Caki2 (cell line): ENCODE measurements at regions not wholly inside any gene's neighbourhood (a gene's known extent, or its start where the extent isn't known, plus 50 kb on each side); places are given as distances from the start of the nearest gene placed in this dataset.
"Not testable (repeated sequence)": the region's sequence is repeated elsewhere in the genome, so short reads cannot be mapped to it uniquely, and the experiment has no call there.

Experiments used
- DNase-seq: peaks from one replicate; pipeline ENCODE4 v3.0.0-alpha.2; 2015; ENCODE audit warnings: low read depth
- in situ Hi-C: cut with HindIII; loops from 2 replicates; pipeline ENCODE4 v1.10.0; 2016; ENCODE audit warnings: low sequenced_read_pairs, low pct_unique_long_range_greater_than_20kb, mixed read lengths

DNA sequence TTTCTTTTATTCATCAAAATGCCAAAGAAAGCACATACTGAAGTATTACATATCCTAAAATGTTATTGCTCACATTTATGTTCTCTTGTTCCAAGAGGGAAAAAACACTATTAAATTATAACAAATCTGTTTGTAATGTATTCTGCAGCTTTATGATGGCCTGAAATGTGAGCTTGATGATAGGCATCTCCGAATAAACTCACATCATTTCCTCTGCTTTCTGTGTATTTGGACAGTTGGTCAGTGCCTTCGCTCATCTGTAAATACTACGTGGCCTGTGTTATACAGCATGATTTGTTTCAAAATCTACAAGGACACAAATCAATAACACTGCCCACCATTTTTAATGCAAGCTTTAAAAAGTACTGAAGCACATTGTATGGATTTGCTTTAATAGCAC, 672.8 kb upstream of the SYT4 start:
- no peak for DNase-seq
- in situ Hi-C loops: no loop called here

DNA sequence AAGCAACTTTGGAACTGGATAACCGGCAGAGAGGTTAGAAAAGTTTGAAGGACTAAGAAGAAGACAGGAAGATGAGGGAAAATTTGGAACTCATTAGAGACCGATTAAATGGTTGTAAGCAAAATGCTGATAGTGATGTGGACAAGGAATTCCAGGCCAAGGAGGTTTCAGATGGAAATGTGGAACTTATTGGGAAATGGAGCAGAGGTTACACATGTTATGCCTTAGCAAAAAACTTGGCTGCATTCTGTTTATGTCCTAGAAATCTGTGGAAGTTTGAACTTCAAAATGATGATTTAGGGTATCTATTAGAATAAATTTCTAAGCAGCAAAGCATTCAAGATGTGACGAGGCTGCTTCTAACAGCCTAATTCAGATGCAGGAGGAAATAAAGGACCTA, 675.1 kb upstream of the SYT4 start:
- DNase-seq: no peak
- in situ Hi-C loops: no loop called here

DNA sequence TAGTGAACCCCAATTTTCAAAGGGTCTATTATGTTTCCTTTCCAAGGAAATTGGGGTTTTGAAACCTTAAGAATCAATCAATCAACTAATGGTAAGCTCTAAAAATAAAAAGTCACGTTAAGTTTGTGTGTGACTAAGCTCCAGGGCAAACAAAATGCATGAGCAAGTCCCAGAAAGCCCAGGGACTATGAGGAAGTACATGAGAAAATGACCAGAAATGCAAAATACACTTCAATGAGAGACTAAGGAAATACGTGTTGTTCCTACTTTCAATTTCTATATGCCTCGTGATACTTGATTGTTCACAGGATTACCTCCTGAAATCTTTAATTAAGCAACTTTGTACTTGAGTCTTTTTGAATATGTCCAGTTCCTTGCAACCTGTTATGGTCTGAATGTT, 684.4 kb upstream of the SYT4 start:
- in situ Hi-C loops: no loop called here

DNA sequence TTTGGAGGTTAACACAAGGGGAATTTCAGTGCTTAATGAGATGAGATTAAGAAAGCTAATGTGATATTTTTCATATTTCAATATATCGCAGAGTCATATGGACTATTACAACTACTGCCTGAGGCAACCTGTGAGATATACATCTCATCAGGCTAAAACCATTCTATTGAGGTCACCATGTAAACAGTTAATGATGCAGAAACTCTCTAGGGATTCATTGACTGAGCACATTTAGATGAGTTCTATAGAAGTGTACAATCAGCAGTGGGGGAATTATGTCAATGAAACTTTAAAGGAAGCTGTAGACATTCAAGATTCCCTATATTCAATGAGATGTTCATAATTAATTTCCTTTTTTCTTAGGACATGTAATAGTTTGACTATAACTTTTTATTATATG, 687.4 kb upstream of the SYT4 start:
- in situ Hi-C loops: no loop called here

More for the DNA sequence above, 684.4 kb upstream of the SYT4 start:
- DNase-seq: peak; percentile 6

DNA sequence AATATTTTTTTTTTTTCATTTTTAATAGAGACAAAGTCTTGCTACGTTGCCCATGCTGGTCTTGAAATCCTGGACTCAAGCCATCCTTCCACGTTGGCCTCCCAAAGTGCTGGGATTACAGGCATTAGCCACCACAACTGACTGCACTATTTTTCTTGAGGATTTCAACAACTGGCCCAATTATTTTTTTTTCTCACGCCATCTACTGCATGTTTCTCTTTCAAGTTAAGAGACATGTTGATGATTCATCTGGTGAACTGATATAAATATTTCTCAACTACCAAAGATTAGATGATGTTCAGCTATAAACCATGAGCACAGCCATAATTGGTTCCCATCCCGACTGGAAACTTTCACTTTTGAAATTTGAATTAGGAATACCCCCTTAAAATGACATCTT, 688.4 kb upstream of the SYT4 start:
- in situ Hi-C loops: no loop called here
- no peak for DNase-seq

More for the DNA sequence above, 687.4 kb upstream of the SYT4 start:
- DNase-seq: no peak

DNA sequence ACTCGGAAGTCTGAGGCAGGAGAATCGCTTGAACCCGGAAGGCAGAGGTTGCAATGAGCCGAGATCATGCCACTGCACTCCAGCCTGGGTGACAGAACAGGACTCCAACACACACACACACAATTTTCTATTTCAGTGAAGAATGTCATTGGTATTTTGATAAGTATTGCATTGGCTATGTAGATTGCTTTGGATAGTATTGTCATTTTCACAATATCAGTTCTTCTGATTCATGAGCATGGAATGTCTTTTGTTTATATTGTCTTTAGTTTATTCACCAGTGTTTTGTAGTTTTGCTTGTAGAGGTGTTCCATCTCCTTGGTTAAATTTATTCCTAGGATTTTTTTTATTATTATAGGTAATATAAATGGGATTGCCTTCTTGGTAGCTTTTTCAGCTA, 693.4 kb upstream of the SYT4 start:
- in situ Hi-C loops: no loop called here

DNA sequence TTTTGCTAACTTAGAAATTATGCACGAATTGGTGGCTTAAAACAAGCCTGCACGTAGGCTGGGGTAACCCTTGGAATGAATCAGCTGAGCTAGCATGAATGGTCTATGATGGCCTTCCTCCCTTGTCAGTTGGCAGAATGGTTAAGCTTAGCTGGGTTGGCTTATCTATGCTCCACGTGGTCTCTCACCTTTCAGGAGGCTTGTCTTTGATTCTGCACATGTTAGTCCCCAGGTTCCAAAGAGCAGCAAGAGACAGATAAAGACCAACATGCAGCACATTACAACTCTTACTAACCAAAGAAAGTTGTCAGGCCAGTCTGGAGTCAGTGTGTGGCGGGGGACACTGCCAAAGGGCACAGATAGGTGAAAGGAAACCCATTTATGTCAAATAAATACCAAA, 700.9 kb upstream of the SYT4 start:
- in situ Hi-C loops: no loop called here
- DNase-seq: no peak

More for the DNA sequence above, 693.4 kb upstream of the SYT4 start:
- DNase-seq: peak; percentile 3

DNA sequence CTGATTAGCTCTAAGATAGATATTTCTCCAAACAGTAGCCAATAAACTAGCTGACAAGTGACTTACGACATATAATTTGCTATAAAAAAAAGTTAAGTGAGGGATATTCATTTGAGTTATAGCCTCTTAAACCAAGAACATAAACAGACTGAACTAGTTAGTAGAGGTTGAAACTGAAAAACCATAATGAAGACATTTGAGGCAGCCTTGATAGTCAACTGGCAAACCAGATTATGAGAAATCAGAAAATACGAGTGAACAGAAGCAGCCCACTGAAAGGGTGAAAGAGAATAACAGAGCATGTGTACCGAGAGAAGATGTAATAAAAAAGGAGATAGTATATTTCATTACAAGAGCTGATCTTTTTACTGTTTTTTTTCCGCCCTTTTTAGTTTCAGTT, 698.1 kb upstream of the SETBP1 start:
- no peak for DNase-seq
- in situ Hi-C loops: no loop called here

DNA sequence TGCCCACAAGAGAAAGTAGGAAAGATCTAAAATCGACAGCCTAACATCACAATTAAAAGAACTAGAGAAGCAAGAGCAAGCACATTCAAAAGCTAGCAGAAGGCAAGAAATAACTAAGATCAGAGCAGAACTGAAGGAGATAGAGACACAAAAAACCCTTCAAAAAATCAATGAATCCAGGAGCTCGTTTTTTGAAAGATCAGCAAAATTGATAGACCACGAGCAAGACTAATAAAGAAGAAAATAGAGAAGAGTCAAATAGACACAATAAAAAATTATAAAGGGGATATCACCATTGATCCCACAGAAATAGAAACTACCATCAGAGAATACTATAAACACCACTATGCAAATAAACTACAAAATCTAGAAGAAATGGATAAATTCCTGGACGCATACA, 693.6 kb upstream of the SETBP1 start:
- DNase-seq, in situ Hi-C loops: not testable (repeated sequence)

DNA sequence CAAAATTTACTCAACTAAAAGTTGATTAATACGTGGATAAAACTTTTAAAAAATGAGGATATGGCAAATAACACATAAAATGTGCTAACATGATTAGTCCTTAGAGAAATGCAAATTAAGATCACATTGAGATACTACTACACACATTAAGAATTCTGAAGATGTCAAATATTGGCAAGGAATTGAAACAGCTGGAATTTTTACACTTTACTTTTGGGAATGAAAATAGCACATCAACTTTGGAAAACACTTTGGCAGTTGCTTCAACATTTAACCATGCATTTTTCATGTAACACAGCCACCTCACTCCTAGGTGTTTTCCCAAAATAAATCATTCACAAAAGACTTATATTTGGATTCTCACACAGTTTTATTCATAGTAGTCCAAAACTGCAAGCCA, 687.9 kb upstream of the SETBP1 start:
- no peak for DNase-seq
- in situ Hi-C loops: no loop called here

DNA sequence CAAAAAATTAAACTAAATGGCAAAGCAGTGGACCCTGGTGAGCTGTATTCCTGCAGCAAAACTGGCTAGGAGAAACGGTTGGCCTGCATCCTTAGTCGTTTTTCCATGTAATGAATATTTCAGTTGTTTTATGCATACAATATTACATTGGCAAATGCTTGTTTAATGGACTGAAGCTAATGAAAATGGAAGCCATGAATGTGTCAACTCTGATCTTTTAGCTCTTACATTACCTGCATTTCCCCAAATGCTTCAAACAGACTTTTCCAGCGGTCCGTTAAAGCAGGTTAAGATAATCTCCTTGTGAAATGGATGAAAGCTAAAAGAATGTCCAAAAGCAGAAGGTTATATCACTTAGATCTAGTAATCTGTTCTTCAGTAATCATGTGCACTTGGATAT, 686.3 kb upstream of the SETBP1 start:
- in situ Hi-C loops: no loop called here
- DNase-seq: no peak

DNA sequence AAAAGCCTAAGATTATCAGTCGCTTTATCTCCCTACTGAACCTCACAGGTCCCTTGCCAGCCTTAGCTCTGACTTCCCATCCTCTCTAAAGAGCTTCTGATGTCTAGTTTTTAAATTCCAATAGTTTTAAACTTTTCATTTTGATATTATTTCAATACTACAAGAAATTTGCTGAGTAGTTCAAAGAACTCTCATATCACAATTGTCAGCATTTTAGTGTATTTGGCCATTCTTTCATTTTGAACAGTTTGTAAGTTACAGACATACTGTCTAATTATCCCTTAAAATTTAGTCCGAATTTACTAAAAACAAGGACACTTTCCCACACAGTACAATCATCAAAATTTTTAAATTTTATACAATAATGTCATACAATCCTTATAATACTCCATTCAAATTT, 666.8 kb upstream of the SETBP1 start:
- in situ Hi-C loops: no loop called here
- no peak for DNase-seq

DNA sequence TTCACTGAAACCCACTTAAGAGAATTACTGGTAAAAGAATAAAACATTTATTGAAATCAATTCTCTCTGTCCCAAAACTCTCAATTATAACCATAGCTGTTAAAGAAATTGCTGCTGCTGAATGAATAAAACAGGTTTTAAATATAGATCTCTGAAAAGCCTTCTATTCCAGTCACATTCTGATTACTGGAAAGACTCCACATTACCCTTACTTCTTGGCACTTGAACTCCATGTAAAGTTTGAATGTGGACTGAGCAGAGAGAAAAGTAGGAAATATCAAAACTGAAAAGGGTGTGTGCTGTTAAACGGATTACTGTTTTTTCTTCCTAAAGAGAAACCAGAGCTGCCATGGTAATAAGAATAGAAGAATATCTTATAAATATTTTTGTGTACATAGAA, 655.3 kb upstream of the SETBP1 start:
- DNase-seq: no peak
- in situ Hi-C loops: no loop called here

DNA sequence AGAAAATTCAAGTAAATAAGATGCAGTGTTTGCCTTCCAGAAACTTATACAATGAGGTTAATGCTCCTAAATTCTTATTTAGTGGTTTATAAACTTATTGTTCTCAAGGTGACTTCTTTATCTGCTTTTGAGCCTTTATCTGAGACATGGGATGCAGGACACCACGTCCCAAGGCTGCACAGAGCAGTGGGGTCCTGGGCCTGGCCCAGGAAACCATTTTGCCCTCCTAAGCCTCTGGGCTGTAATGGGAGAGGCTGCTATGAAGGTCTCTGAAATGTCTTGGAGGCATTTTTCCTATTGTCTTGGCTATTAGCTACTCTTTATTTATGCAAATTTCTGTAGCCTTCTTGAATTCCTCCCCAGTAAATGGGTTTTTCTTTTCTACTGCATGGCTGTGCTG, 652.6 kb upstream of the SETBP1 start:
- in situ Hi-C loops: no loop called here

DNA sequence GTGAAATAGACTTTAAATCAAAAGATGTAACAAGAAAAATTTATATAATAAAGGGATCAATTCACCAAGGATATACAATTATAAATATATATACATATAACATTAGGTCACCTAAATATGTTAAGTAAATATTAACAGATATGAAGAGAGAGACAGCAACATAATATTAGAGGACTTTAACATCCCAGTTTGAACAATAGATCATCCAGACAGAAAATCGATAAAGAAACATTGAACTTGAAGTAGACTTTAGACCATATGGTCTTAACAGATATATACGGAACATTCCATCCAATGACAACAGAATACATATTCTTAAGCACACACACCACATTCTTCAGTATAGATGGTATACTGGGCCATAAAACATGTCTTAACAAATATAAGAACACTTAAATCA, 649.6 kb upstream of the SETBP1 start:
- in situ Hi-C loops: no loop called here
- DNase-seq: no peak

More for the DNA sequence above, 652.6 kb upstream of the SETBP1 start:
- no peak for DNase-seq

DNA sequence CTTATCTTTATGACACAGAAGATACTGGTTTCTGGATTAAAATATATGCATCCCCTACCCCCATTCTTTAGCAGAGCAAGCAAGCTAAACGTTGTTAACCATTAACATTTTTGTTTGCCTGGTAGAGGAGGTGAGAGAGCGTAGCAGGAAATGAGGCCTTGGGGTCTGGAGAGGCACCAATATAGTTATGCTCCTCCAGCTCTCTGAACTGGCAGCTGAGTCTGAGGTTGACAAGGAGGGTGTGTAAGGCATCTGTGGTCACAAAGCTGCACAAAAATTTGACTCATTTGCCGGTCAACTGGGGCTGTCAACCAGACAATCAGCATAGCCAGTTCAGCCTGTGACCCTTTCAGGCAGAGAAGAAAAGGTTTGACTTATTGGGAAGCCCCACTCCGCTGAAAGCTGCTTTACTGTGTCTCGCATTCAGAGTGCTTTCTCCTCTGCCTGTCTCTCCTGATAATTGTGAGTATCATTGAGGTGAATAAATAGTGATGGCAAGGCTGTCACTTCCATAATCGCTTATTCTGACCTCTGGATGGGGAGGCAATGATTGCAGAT, 647.5 kb upstream of the SETBP1 start:
- peak; percentile 47 for DNase-seq
- in situ Hi-C loops: no loop called here

DNA sequence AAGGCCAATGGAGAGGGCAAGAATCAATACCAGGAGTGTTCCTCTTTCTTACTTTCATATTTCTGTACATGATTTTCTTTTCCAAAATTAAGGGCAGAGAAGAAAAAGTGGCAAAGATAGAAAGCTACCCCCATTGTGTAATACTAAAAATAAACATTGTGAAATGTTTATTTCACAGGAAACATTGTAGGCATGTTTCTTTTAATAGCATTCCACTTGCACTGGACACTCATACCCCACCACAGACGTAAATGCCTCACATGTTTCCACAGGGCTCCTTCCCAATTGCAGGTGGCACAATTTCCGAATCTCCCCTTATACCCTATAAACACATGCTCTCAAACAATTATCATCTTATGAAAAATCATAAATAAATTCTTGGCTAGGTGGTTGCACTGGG, 645.1 kb upstream of the SETBP1 start:
- DNase-seq: no peak
- in situ Hi-C loops: no loop called here

DNA sequence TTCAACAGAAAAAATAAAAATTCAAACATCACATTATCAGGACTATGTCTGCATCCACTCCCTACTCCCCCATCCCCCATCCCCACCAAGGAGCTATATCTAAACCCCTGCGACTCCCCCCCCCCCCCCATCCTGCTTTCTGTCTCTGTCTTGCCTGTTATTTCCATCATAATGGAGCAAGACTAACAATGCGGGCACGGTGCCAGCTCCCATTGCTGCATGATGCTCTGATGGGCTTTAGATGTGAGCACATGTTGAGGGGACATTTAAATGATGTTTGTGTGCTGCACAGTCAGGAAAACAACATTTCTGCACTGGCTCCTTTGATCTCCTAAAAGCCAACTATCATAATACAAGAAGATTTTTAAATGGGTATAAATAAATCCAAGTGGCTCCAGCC, 644.2 kb upstream of the SETBP1 start:
- no peak for DNase-seq
- in situ Hi-C loops: no loop called here

DNA sequence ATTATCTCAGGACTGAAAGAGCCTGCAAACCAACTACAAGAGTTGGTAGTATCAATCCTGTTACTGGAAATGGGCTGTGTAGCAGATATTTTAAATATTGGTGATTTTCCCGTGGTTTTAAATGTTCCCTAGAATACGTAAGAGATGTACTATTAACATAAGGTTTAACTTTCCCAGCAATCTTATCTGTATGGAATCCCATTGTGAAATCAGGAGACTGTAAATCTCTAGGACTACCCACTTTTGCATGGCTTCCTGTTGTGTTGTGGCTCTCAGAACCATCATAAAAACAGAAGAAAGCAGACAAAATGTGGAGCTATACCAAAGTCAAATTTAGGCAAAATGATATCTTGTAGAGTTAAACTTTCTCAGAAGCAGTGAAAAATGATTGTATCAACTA, 641.5 kb upstream of the SETBP1 start:
- no peak for DNase-seq
- in situ Hi-C loops: no loop called here

DNA sequence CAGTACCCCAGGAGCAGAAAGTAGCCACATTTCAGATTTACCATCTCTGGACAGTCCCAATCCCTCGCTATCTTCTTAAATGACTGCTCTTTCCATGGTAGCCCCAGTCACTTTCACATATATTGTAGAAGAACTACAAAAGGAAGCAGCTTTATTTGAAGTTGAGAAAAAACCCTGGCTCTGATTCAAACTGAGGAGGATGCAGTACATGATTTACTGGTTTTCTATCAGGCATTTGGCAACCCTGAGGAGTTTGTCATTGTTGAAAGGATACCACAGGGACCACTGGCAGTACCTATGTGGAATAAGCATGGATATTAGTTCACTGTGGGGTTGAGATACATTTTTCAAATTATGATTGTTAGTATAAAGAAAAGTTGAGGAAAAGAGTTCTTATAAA, 640.9 kb upstream of the SETBP1 start:
- DNase-seq: no peak
- in situ Hi-C loops: no loop called here

DNA sequence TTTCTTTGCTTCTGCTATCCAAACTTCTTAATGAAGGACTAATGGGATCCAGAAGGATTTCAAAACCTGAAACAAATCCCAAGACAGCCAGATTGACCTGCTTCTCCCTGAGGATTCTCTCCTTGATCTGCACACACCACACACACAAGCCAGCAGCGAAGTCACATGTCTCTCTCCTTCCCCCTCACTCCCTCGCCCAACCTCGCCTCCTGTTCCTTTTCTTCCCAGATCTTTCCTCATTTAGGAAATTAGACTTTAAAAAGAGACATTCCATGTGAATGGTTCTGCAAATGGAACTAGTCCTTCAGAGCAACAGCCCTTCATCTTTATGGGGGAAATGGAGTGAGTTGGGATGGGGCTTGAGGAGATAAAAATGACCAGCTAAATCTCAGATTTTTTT, 639.1 kb upstream of the SETBP1 start:
- in situ Hi-C loops: no loop called here
- no peak for DNase-seq
